GM12864 (cell line): ENCODE measurements at regions not wholly inside any gene's neighbourhood (a gene's known extent, or its start where the extent isn't known, plus 50 kb on each side); places are given as distances from the start of the nearest gene placed in this dataset.

ENCODE experiments used
- DNase-seq: peaks from one replicate; pipeline ENCODE4 v3.0.0-alpha.2; 2011; ENCODE audit warnings: low read depth
- H3K4me3 ChIP-seq: 2 replicates; pipeline ENCODE4 v1.5.1; 2011; ENCODE audit warnings: mild to moderate bottlenecking, low read depth, low read length, control low read depth
- CTCF ChIP-seq: IDR thresholded peaks from 2 replicates; pipeline ENCODE4 v1.5.1; 2011; ENCODE audit warnings: low read depth, mild to moderate bottlenecking, moderate library complexity, low read length, control low read depth, inconsistent platforms; ENCODE audit errors: missing control alignments

- TF ChIP-seq CTCF, result no peak
- no peak for DNase-seq
- no peak overlapping the region for H3K4me3 ChIP-seq
These were observed 611.7 kb downstream of the NUF2 start for GRCh38 chr1:163933437-163933836.

DNA sequence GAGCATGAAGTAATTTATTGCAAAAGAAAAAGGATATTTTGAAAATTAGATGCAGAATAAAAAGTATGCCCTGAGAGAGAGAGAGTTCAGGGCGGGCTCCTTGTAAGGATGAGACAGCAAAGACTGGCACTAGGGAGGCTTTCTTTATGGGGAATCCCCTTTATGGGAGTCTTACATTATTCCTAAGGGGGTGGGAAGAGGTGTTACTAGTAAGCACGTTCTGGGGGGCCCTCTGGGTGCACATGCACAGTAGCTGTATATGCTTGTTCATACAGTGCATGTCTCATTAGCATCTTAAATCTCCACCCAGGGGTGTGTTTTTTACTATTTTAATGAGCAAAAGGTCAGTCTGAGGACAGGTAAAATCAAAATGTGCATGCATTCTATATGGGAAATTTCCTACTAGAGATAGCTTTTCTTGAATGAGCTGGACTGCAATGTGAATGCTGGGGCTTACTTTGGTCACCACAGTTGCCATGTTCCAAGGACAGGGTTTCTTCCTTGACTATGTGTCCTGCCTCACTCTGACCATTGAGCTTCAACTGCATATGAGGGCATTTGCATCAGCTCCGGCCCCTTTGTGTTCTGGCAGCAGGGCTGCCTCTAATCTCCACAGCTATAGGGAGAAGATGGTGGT is 614.1 kb downstream of the NUF2 start:
- DNase-seq, result no peak
- no peak overlapping the region for H3K4me3 ChIP-seq
- no peak for TF ChIP-seq CTCF

DNA sequence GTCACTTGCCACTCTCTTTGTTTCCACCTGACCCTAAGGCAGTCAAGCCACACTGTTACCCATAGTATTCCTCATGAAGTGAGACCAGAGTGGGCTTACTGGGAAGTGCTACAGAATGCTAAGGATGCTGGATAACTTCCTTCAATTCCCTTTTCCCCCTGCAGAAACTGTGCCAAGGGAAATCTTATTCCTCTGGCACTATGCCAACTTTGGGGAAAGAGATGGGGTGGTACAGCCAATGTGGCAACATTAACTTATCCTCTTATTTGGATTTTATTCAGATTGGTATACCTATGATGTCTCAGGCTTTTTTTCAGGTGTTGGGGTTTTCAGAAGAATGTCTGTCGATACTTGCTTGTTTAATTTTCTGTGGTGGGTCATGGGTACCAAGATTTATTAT is 599.4 kb upstream of the PBX1 start:
- no peak for TF ChIP-seq CTCF
- no peak overlapping the region for H3K4me3 ChIP-seq
- DNase-seq, result no peak

DNA sequence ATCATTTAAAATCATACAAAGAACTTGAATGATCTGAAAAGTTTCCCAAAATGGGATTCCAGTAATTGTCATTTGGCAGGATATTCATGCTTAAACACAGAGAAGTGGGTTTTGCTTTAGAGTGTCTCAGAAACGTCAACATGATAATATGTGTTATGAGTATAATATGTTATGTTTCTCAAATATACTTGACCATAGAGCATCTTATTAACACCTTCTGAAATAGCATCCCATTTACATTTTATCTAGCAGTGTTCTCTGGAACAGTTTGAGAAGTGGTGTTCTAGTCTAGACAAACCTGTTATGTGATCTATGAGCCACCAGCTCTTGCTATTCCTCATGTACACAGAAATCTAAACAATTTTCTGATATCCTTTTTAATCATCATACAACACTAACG is 588.8 kb upstream of the PBX1 start:
- TF ChIP-seq CTCF, result no peak
- no peak overlapping the region for H3K4me3 ChIP-seq
- DNase-seq, result no peak

- TF ChIP-seq CTCF, result no peak
- DNase-seq, result no peak
- no peak overlapping the region for H3K4me3 ChIP-seq
These were observed 588.3 kb upstream of the PBX1 start for GRCh38 chr1:163970699-163971098.

GRCh38 chr1:163973586-163973985 is 585.4 kb upstream of the PBX1 start:
- H3K4me3 ChIP-seq, result no peak overlapping the region
- no peak for DNase-seq
- no peak for TF ChIP-seq CTCF

GRCh38 chr1:163974120-163974519 is 584.9 kb upstream of the PBX1 start:
- no peak for DNase-seq
- no peak for TF ChIP-seq CTCF
- no peak overlapping the region for H3K4me3 ChIP-seq
